Smooth muscle cell (in vitro differentiated cells): ENCODE measurements at regions not wholly inside any gene's neighbourhood (a gene's known extent, or its start where the extent isn't known, plus 50 kb on each side); places are given as distances from the start of the nearest gene placed in this dataset.

ENCODE experiments used
- DNase-seq: peaks from one replicate; lab custom pipeline; 2025; ENCODE audit not compliant: unreplicated experiment; lab: John Stamatoyannopoulos, UW
- H2AFZ ChIP-seq: fragments of 200-600 bp; sonication (generic); 2 replicates; pipeline ENCODE4 v1.6.0; 2016; ENCODE audit warnings: antibody characterized with exemption, low read depth, mild to moderate bottlenecking
- H3F3A ChIP-seq: fragments of 200-600 bp; sonication (generic); 2 replicates; pipeline ENCODE4 v1.6.0; 2017; ENCODE audit warnings: antibody characterized with exemption, low read depth
- H3K27ac ChIP-seq: fragments of 200-600 bp; sonication (generic); 2 replicates; pipeline ENCODE4 v1.5.1; 2016; ENCODE audit warnings: low read depth, mild to moderate bottlenecking
- H3K27me3 ChIP-seq: fragments of 200-600 bp; sonication (generic); 2 replicates; pipeline ENCODE4 v1.6.1; 2016; ENCODE audit warnings: low read depth, mild to moderate bottlenecking
- H3K36me3 ChIP-seq: fragments of 200-600 bp; sonication (generic); 2 replicates; pipeline ENCODE4 v1.5.1; 2016; ENCODE audit warnings: low read depth
- H3K4me1 ChIP-seq: fragments of 200-600 bp; sonication (generic); 2 replicates; pipeline ENCODE4 v1.5.1; 2016; ENCODE audit warnings: low read depth
- H3K4me2 ChIP-seq: fragments of 200-600 bp; sonication (generic); 2 replicates; pipeline ENCODE4 v1.6.0; 2016; ENCODE audit warnings: mild to moderate bottlenecking
- H3K4me3 ChIP-seq: fragments of 200-600 bp; sonication (generic); 2 replicates; pipeline ENCODE4 v1.5.1; 2016; ENCODE audit warnings: mild to moderate bottlenecking
- H3K79me2 ChIP-seq: fragments of 200-600 bp; sonication (generic); 2 replicates; pipeline ENCODE4 v1.6.0; 2016; ENCODE audit warnings: low read depth, mild to moderate bottlenecking
- H3K9ac ChIP-seq: fragments of 200-600 bp; sonication (generic); 2 replicates; pipeline ENCODE4 v1.6.0; 2016; ENCODE audit warnings: low read depth
- H3K9me3 ChIP-seq: fragments of 200-600 bp; sonication (generic); replicated peaks from 2 replicates; pipeline ENCODE4 v1.5.1; 2016; ENCODE audit warnings: low read depth
- H4K20me1 ChIP-seq: fragments of 200-600 bp; sonication (generic); 2 replicates; pipeline ENCODE4 v1.6.0; 2016; ENCODE audit warnings: low read depth
- CTCF ChIP-seq: fragments of 200-600 bp; sonication (generic); IDR thresholded peaks from 2 replicates; pipeline ENCODE4 v1.5.1; 2017; ENCODE audit warnings: borderline replicate concordance, mild to moderate bottlenecking, antibody characterized with exemption; ENCODE audit not compliant: insufficient read depth, poor library complexity, severe bottlenecking
- WGBS: methylation state at CpG from one replicate; pipeline ENCODE4 v1.1.7; 2016; ENCODE audit warnings: low lambda C conversion rate; 5-methylcytosine and 5-hydroxymethylcytosine counted together

- Histone ChIP-seq H4K20me1 (no peaks in the 10 kb centered on the region), H3K4me3 (no peak overlapping the region), H2AFZ (no peak overlapping the region), H3K36me3 (no peaks in the 10 kb centered on the region), H3K4me1 (no peaks in the 10 kb centered on the region), H3K4me2 (no peak overlapping the region), H3K9me3 (no peaks in the 10 kb centered on the region), H3K9ac (no peak overlapping the region), H3K27ac (no peak overlapping the region), H3K27me3 (no peaks in the 10 kb centered on the region), H3F3A (no peaks in the 10 kb centered on the region), H3K79me2 (no peaks in the 10 kb centered on the region)
- WGBS: 90% methylated on average over 1 of the region's 1 CpG
- no peak for TF ChIP-seq CTCF
- no peak for DNase-seq
These were observed 197.9 kb upstream of the MEIS2 start for GRCh38 chr15:37298271-37298670.

GRCh38 chr15:37339437-37339836, 239.1 kb upstream of the MEIS2 start:
- Histone ChIP-seq H3K4me1 (no peaks in the 10 kb centered on the region), H3K27me3 (no peaks in the 10 kb centered on the region), H3K9me3 (no peaks in the 10 kb centered on the region), H3K4me2 (no peak overlapping the region), H3K79me2 (no peaks in the 10 kb centered on the region), H3K36me3 (no peaks in the 10 kb centered on the region), H4K20me1 (no peaks in the 10 kb centered on the region), H2AFZ (no peak overlapping the region), H3F3A (no peaks in the 10 kb centered on the region), H3K9ac (no peak overlapping the region), H3K4me3 (no peak overlapping the region), H3K27ac (no peak overlapping the region)
- WGBS: 86% methylated on average over 3 of the region's 3 CpGs
- DNase-seq: no peak
- TF ChIP-seq CTCF: no peak

GRCh38 chr15:37339856-37340255, 239.5 kb upstream of the MEIS2 start:
- H3K27me3 ChIP-seq: no peaks in the 10 kb centered on the region
- no peak overlapping the region for H3K4me2 ChIP-seq
- no peak for DNase-seq
- H3F3A ChIP-seq: no peaks in the 10 kb centered on the region
- H3K27ac ChIP-seq: no peak overlapping the region
- no peak overlapping the region for H2AFZ ChIP-seq
- no peak overlapping the region for H3K9ac ChIP-seq
- H4K20me1 ChIP-seq: no peaks in the 10 kb centered on the region
- no peaks in the 10 kb centered on the region for H3K36me3 ChIP-seq
- H3K79me2 ChIP-seq: no peaks in the 10 kb centered on the region
- H3K4me1 ChIP-seq: no peaks in the 10 kb centered on the region
- no peak for TF ChIP-seq CTCF
- whole genome bisulfite sequencing: 82% methylated on average over 3 of the region's 3 CpGs
- H3K9me3 ChIP-seq: no peaks in the 10 kb centered on the region
- H3K4me3 ChIP-seq: no peak overlapping the region

- Histone ChIP-seq H2AFZ (no peak overlapping the region), H3K9me3 (no peaks in the 10 kb centered on the region), H3F3A (no peaks in the 10 kb centered on the region), H3K4me3 (no peak overlapping the region), H3K27ac (no peak overlapping the region), H3K4me2 (no peak overlapping the region), H3K4me1 (no peaks in the 10 kb centered on the region), H3K36me3 (no peaks in the 10 kb centered on the region), H3K79me2 (no peaks in the 10 kb centered on the region), H4K20me1 (no peaks in the 10 kb centered on the region), H3K27me3 (no peaks in the 10 kb centered on the region), H3K9ac (no peak overlapping the region)
- no peak for DNase-seq
- TF ChIP-seq CTCF: no peak
- 88% methylated on average over 2 of the region's 2 CpGs for WGBS
These were observed 240.1 kb upstream of the MEIS2 start for GRCh38 chr15:37340438-37340837.
